Keratinocyte (primary cell): ENCODE measurements at regions not wholly inside any gene's neighbourhood (a gene's known extent, or its start where the extent isn't known, plus 50 kb on each side); places are given as distances from the start of the nearest gene placed in this dataset.
A peak's percentile ranks its signal among the peaks of the same experiment; 100 is the strongest.

Experiments used
- DNase-seq: peaks from one replicate; pipeline ENCODE4 v3.0.0-alpha.2; 2011; ENCODE audit warnings: low read depth, missing footprints, low spot score
- FAIRE-seq: peaks from 2 replicates; lab custom pipeline; 2011; peaks lifted over from hg19 to GRCh38; lab: Jason Lieb, UNC
- H2AFZ ChIP-seq: 2 replicates; pipeline ENCODE4 v1.6.0; 2012; ENCODE audit warnings: low read length, control low read depth, inconsistent platforms; ENCODE audit not compliant: control insufficient read depth
- H3K27ac ChIP-seq: 2 replicates; pipeline ENCODE4 v1.5.1; 2011; ENCODE audit warnings: low read length; ENCODE audit not compliant: control insufficient read depth, insufficient read depth
- H3K27me3 ChIP-seq: 3 replicates; pipeline ENCODE4 v1.6.0; 2011; ENCODE audit warnings: low read length; ENCODE audit not compliant: control insufficient read depth, insufficient read depth; ENCODE audit errors: extremely low read depth
- H3K36me3 ChIP-seq, 2 experiments: 2 replicates in 1 of 2; 3 replicates in 1 of 2; pipeline ENCODE4 v1.5.1; 2011; ENCODE audit warnings: low read length in 2 of 2, mild to moderate bottlenecking in 1 of 2; ENCODE audit not compliant: control insufficient read depth in 2 of 2, insufficient read depth in 2 of 2; ENCODE audit errors: extremely low read depth in 1 of 2
- H3K4me1 ChIP-seq: 3 replicates; pipeline ENCODE4 v1.5.1; 2011; ENCODE audit warnings: low read length; ENCODE audit not compliant: control insufficient read depth, insufficient read depth; ENCODE audit errors: extremely low read depth
- H3K4me2 ChIP-seq: 3 replicates; pipeline ENCODE4 v1.6.0; 2011; ENCODE audit warnings: low read depth, low read length; ENCODE audit not compliant: control insufficient read depth, insufficient read depth; ENCODE audit errors: extremely low read depth
- H3K4me3 ChIP-seq, 3 experiments: fragments of 200-600 bp in 1 of 3; sonication (generic) in 1 of 3; 2 replicates in 2 of 3; 3 replicates in 1 of 3; pipeline ENCODE4 v1.5.1; 2011 to 2016; ENCODE audit warnings: low read length in 3 of 3, mild to moderate bottlenecking in 3 of 3, control low read depth in 2 of 3, inconsistent platforms in 1 of 3, low read depth in 1 of 3, mixed read lengths in 1 of 3, mixed run types in 1 of 3, moderate library complexity in 1 of 3; ENCODE audit not compliant: control insufficient read depth in 2 of 3, insufficient read depth in 2 of 3; ENCODE audit errors: extremely low read depth in 1 of 3
- H3K79me2 ChIP-seq: 2 replicates; pipeline ENCODE4 v1.6.0; 2012; ENCODE audit warnings: low read length; ENCODE audit not compliant: control insufficient read depth, insufficient read depth
- H3K9ac ChIP-seq: 3 replicates; pipeline ENCODE4 v1.6.0; 2011; ENCODE audit warnings: low read length; ENCODE audit not compliant: control insufficient read depth, insufficient read depth; ENCODE audit errors: extremely low read depth
- H3K9me1 ChIP-seq: 3 replicates; pipeline ENCODE4 v1.6.0; 2011; ENCODE audit warnings: low read length; ENCODE audit not compliant: control insufficient read depth, insufficient read depth; ENCODE audit errors: extremely low read depth
- H3K9me3 ChIP-seq: 2 replicates; pipeline ENCODE4 v1.5.1; 2012; ENCODE audit warnings: low read depth, low read length; ENCODE audit not compliant: control insufficient read depth
- H4K20me1 ChIP-seq: 3 replicates; pipeline ENCODE4 v1.6.0; 2011; ENCODE audit warnings: low read length; ENCODE audit not compliant: control insufficient read depth, insufficient read depth; ENCODE audit errors: extremely low read depth
- EZH2 ChIP-seq: IDR thresholded peaks from one replicate; pipeline ENCODE4 v1.6.1; 2012; ENCODE audit warnings: inconsistent platforms, mild to moderate bottlenecking, low read length, moderate library complexity
- dilution Hi-C: fragments of 300-500 bp; cut with MboI; formaldehyde crosslinking; loops from one replicate; pipeline ENCODE4 v1.7.0; 2020; ENCODE audit warnings: low sequenced_read_pairs; ENCODE audit not compliant: extremely low pct_ligation_motif_present
- TF ChIP-seq, protein P1 (sequence below), 3 experiments: IDR thresholded peaks in 1 of 3; conservative IDR thresholded peaks in 1 of 3; optimal IDR thresholded peaks in 1 of 3; 2 replicates in 2 of 3; 3 replicates in 1 of 3; pipeline versions ENCODE3 to v1.5.1; 2011; ENCODE audit warnings: low read length in 3 of 3, mild to moderate bottlenecking in 3 of 3, moderate library complexity in 2 of 3, control low read depth in 1 of 3, inconsistent platforms in 1 of 3; ENCODE audit not compliant: insufficient read depth in 2 of 3; ENCODE audit errors: extremely low read depth in 1 of 3

DNA sequence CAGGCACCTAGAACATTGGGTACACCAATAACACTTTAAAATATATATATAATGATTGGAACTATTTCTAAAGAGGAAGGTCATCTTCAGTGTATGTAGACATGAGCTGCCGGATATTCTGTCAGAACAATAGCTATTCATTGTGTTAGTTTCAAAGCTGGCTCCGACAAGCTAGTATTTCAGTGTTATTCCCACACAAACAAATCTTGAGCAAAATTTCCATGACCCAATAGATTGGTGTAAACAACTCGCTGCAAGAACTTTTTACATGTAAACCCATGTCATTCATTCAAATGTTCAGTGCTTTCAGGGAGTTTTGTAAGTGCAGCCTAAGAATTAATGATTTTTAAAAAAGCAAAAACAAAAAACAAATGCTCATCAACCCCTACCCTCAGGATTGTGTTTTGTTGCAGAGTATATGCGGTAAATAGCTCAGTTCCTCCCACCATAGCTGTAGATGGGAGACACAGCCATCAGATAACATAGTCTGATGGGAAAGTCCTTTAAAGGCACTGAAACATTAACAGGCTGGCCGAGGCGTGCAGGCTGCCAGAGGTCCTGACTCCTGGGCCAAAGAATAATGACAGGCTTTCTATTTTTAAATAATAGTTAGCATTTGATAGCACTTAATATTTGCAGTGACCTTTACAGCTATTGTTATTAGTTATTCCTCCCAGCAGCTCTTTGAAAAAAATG, 150.3 kb upstream of the ARHGAP5 start:
- H3K27ac ChIP-seq, result peak overlapping the region; percentile 79
- no peak overlapping the region for H3K4me3 ChIP-seq
- no peaks in the 10 kb centered on the region for H3K27me3 ChIP-seq
- no peaks in the 10 kb centered on the region for H3K9me3 ChIP-seq
- FAIRE-seq, result no peak
- peak overlapping the region; percentile 17 for H3K9ac ChIP-seq
- dilution Hi-C loops, result no loop called here
- no peaks in the 10 kb centered on the region for H3K79me2 ChIP-seq
- TF ChIP-seq, protein P1, sequence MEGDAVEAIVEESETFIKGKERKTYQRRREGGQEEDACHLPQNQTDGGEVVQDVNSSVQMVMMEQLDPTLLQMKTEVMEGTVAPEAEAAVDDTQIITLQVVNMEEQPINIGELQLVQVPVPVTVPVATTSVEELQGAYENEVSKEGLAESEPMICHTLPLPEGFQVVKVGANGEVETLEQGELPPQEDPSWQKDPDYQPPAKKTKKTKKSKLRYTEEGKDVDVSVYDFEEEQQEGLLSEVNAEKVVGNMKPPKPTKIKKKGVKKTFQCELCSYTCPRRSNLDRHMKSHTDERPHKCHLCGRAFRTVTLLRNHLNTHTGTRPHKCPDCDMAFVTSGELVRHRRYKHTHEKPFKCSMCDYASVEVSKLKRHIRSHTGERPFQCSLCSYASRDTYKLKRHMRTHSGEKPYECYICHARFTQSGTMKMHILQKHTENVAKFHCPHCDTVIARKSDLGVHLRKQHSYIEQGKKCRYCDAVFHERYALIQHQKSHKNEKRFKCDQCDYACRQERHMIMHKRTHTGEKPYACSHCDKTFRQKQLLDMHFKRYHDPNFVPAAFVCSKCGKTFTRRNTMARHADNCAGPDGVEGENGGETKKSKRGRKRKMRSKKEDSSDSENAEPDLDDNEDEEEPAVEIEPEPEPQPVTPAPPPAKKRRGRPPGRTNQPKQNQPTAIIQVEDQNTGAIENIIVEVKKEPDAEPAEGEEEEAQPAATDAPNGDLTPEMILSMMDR (optimal IDR thresholded peaks at IDR 0.05 in 1 of 3, IDR thresholded peaks at IDR 0.05 in 1 of 3, conservative IDR thresholded peaks at IDR 0.05 in 1 of 3; ENCODE audit: extremely low read depth in 1 of 3, insufficient read depth in 2 of 3, low read length in 3 of 3), result no peak
- no peak for TF ChIP-seq EZH2
- H3K36me3 ChIP-seq, result no peaks in the 10 kb centered on the region
- no peaks in the 10 kb centered on the region for H3K9me1 ChIP-seq
- H3K4me2 ChIP-seq, result peak overlapping the region; percentile 4
- no peak for DNase-seq
- H2AFZ ChIP-seq, result no peak overlapping the region
- H3K4me1 ChIP-seq, result peaks cover 21% of the 10 kb centered on the region
- no peaks in the 10 kb centered on the region for H4K20me1 ChIP-seq

DNA sequence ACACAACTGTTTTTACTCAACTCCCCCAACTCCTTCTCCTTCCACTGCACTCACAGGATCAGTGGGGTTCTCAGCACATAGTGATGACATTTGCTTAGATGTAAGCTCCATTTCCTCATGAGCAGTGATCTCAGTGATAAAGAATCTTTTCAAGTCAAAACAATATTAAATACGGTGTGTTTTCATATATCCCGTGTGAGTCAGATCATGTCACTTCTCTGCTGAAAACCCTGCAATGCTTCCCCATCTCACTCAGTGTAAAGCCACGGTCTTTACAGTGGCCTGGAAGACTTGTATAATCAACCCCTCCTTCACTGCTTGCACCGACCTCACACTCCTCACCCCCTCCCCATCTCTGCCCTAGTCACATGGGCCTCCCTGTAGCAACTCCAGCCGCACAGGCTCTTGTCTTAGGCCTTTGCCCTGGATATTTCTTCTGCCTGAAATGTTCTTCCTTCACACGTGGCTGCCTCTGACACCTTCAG, 149.7 kb upstream of the ARHGAP5 start:
- Histone ChIP-seq H3K27ac (peak overlapping the region; percentile 79), H3K4me2 (peak overlapping the region; percentile 49), H3K4me3 (no peak overlapping the region), H3K4me1 (peaks cover 21% of the 10 kb centered on the region), H3K9me1 (no peaks in the 10 kb centered on the region), H3K9me3 (no peaks in the 10 kb centered on the region), H3K36me3 (no peaks in the 10 kb centered on the region), H3K9ac (peak overlapping the region; percentile 46), H4K20me1 (no peaks in the 10 kb centered on the region), H3K27me3 (no peaks in the 10 kb centered on the region), H2AFZ (peak overlapping the region; percentile 75), H3K79me2 (no peaks in the 10 kb centered on the region)
- dilution Hi-C loops, result no loop called here
- DNase-seq, result no peak
- no peak for TF ChIP-seq EZH2
- TF ChIP-seq, protein P1 (optimal IDR thresholded peaks at IDR 0.05 in 1 of 3, IDR thresholded peaks at IDR 0.05 in 1 of 3, conservative IDR thresholded peaks at IDR 0.05 in 1 of 3; ENCODE audit: extremely low read depth in 1 of 3, insufficient read depth in 2 of 3, low read length in 3 of 3), result no peak
- FAIRE-seq, result peak; percentile 93
